OCI-LY1 (cell line): ENCODE measurements at regions not wholly inside any gene's neighbourhood (a gene's known extent, or its start where the extent isn't known, plus 50 kb on each side); places are given as distances from the start of the nearest gene placed in this dataset.

Source experiments
- CTCF ChIP-seq: fragments of 200-600 bp; sonication (generic), shearing (Covaris generic); IDR thresholded peaks from 2 replicates; pipeline ENCODE4 v1.5.1; 2017; ENCODE audit warnings: mild to moderate bottlenecking, antibody characterized with exemption, low read length, moderate library complexity, mixed read lengths
- EZH2 ChIP-seq: fragments of 200-600 bp; sonication (generic), shearing (Covaris generic); IDR thresholded peaks from 2 replicates; pipeline ENCODE4 v1.8.0; 2017; ENCODE audit warnings: borderline replicate concordance, mixed run types, mild to moderate bottlenecking, antibody characterized with exemption, low read length, moderate library complexity, mixed read lengths

DNA sequence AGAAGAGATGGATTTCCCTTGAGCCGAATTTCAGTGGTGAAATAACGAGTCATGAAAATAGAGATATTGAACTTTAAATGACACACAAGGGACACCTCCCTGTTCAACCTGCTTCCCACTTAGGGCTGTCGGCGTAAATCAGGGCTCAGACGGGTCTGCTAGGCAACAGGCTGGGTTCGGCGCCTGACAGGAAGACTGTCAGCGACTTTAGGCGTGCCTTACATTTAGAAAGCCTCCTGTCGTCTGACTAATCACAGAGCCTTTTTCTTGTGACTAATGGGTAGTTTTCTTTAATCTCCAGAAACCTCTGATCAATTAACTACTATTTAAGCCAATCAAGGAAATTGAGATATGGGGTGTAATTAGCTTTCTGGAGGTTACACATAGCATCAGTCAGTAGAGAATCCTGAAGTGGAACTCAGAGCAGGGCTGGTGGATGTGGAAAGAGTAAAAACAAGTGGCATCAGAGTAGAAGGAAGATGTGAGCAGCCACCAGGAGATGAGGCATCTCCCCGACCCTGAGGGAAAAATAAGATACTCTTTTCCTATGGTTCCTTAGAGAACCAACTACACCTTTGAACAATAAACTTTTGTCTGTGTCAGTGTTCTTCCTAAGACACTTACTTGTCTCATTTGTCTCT lies 86.2 kb upstream of the HS3ST1 start:
- TF ChIP-seq CTCF, result no peak
- TF ChIP-seq EZH2, result no peak
